Lower leg skin (tissue), 4 donors: ENCODE measurements at regions not wholly inside any gene's neighbourhood (a gene's known extent, or its start where the extent isn't known, plus 50 kb on each side); places are given as distances from the start of the nearest gene placed in this dataset.
A peak's percentile ranks its signal among the peaks of the same experiment; 100 is the strongest.

Source experiments
- DNase-seq, 2 donors: peaks; one replicate each; pipeline ENCODE4 v3.0.0-alpha.2; 2019; ENCODE audit warnings: low spot score in 2 of 2
- H3K4me3 ChIP-seq: fragments of 200-600 bp; sonication (generic); 2 replicates; pipeline ENCODE4 v1.5.1; 2017; ENCODE audit warnings: mild to moderate bottlenecking, low read depth; ENCODE audit not compliant: poor library complexity, severe bottlenecking
- POLR2A ChIP-seq, 2 donors: fragments of 450-650 bp; IDR thresholded peaks; one replicate each; pipeline ENCODE4 v1.6.1; 2016 to 2017; ENCODE audit warnings: antibody characterized with exemption in 2 of 2, mild to moderate bottlenecking in 1 of 2, moderate library complexity in 1 of 2
- WGBS, 2 donors: methylation state at CpG; one replicate each; pipeline ENCODE4 v1.1.5; 2018; 5-methylcytosine and 5-hydroxymethylcytosine counted together
- intact Hi-C: fragments of 100-400 bp; cut with DNase I; formaldehyde crosslinking; loops from one replicate; pipeline ENCODE4 v1.15.0; 2023; ENCODE audit warnings: low total_unique reads
- TF ChIP-seq, protein P1 (sequence below), 3 donors: fragments of 450-650 bp; IDR thresholded peaks; one replicate each; pipeline ENCODE4 v1.5.1; 2016; ENCODE audit warnings: antibody characterized with exemption in 3 of 3, mild to moderate bottlenecking in 3 of 3, moderate library complexity in 2 of 3

DNA sequence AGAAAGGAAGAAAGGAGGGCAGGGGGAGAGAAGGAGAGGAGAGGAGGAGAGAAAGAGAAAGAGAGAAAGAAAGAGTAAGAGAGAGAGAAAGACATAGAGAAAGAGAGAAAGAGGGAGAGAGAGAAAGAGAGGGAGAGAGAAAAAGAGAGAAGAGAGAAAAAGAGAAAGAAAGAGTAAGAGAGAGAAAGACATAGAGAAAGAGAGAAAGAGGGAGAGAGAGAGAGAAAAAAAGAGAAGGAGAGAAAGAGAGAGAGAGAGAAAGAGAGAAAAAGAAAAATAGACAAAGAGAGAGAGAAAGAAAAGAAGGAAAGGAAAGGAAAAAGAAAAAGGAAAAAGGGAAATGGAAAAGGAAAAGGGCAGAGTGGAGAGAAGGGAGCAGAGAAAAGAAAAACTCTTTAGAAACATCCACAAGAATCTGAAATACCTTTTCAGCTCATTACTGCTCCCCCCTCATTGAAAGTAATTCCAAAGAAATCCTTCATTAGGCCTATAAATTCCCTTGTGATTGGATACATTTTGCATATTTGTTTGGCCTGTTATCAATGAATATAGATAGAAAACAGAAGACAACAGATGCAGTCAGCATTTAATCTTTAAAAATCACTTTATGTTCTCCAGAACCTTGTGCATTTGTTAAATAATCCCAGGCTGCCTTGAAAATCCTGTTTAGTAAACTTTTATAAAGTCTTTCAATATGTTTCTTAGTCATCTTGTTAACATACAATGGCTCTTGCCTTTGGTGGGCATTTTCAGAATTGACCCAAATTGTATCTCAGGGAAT lies 411.5 kb downstream of the NFIB start:
- intact Hi-C loops = no loop called here
- H3K4me3 ChIP-seq = no peak overlapping the region
- TF ChIP-seq, protein P1, sequence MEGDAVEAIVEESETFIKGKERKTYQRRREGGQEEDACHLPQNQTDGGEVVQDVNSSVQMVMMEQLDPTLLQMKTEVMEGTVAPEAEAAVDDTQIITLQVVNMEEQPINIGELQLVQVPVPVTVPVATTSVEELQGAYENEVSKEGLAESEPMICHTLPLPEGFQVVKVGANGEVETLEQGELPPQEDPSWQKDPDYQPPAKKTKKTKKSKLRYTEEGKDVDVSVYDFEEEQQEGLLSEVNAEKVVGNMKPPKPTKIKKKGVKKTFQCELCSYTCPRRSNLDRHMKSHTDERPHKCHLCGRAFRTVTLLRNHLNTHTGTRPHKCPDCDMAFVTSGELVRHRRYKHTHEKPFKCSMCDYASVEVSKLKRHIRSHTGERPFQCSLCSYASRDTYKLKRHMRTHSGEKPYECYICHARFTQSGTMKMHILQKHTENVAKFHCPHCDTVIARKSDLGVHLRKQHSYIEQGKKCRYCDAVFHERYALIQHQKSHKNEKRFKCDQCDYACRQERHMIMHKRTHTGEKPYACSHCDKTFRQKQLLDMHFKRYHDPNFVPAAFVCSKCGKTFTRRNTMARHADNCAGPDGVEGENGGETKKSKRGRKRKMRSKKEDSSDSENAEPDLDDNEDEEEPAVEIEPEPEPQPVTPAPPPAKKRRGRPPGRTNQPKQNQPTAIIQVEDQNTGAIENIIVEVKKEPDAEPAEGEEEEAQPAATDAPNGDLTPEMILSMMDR (IDR thresholded peaks at IDR 0.05) = no peak
- no peak for TF ChIP-seq POLR2A (IDR thresholded peaks at IDR 0.05)
- no peak for DNase-seq

DNA sequence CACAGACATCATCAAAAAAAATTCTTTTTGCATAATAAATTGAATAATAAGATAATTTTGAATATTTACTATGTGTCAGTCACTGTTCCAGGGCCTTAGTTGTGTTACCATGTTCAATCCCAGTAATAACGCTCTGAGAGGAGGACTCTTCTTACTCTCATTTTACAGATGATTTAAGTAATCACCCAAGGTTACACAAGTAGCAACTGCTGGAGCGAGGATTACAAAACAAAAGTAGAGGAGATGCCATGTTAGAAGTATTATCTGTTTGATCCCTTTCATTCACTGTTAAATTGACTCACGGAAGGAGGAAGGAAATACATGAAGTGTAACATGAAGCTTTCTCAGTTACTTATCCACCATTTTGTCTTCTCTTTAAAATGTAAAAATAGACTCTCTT lies 412.8 kb downstream of the NFIB start:
- H3K4me3 ChIP-seq = no peak overlapping the region
- intact Hi-C loops = no loop called here
- TF ChIP-seq, protein P1 (IDR thresholded peaks at IDR 0.05) = no peak
- no peak for TF ChIP-seq POLR2A (IDR thresholded peaks at IDR 0.05)
- DNase-seq = no peak
- 78 to 92% methylated on average over 3 of the region's 3 CpGs for WGBS, 2 donors

DNA sequence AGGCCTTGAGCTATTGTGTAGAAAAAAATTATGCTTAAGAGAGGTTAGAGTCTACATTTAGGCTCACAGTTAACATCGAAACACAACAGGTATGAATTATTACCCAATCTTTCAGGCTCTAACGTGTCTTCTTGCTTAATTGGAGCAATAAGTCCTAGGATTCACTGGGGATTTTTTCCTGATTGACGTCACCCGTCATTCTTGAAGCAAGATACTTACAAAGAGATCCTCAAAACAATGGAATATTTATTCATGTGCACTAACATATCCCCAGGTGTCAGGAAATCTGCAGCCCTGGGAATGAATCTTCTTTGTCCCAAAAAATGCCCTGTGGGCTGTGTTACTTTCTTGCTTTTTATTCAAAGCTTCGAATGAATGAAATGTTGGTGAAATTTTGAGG lies 413.5 kb downstream of the NFIB start:
- no peak for TF ChIP-seq POLR2A (IDR thresholded peaks at IDR 0.05)
- TF ChIP-seq, protein P1 (IDR thresholded peaks at IDR 0.05) = no peak
- intact Hi-C loops = no loop called here
- 43 to 48% methylated on average over 5 of the region's 5 CpGs for WGBS, 2 donors
- H3K4me3 ChIP-seq = no peak overlapping the region
- DNase-seq = peak in 1 of 2 donors; percentile 44

GRCh38 chr9:13899924-13900323 lies 414.0 kb downstream of the NFIB start:
- TF ChIP-seq, protein P1 (IDR thresholded peaks at IDR 0.05) = no peak
- no peak for TF ChIP-seq POLR2A (IDR thresholded peaks at IDR 0.05)
- intact Hi-C loops = no loop called here
- no peak for DNase-seq
- H3K4me3 ChIP-seq = no peak overlapping the region
- WGBS, 2 donors = 23 to 30% methylated on average over 7 of the region's 7 CpGs

DNA sequence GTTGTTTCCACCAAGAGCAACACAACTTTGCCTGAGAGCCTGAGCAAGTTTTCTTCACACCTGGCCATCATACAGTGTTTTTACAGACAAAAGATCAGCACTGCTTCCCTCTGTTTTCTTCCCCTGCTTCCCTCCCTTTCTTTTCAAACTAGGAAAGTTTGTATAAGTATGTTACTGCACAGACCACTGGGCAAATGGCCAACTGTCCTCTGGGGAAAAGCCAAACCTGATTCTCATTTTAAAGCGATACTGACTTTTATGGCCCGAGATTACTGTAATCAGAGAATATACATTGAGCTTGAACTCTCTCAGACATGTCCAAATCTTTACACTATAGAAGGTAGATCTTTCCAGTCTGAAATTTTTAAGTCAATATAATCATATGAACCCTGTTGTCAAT lies 415.0 kb downstream of the NFIB start:
- intact Hi-C loops = no loop called here
- 67 to 87% methylated on average over 2 of the region's 2 CpGs for WGBS, 2 donors

More for the DNA sequence above, 415.0 kb downstream of the NFIB start:
- H3K4me3 ChIP-seq = no peak overlapping the region
- DNase-seq = no peak
- no peak for TF ChIP-seq POLR2A (IDR thresholded peaks at IDR 0.05)
- TF ChIP-seq, protein P1 (IDR thresholded peaks at IDR 0.05) = no peak
